ENCODE measurements at regions not wholly inside any gene's neighbourhood (a gene's known extent, or its start where the extent isn't known, plus 50 kb on each side); places are given as distances from the start of the nearest gene placed in this dataset.

GRCh38 chr7:25777969-25778708, 373.9 kb upstream of the NFE2L3 start:
- no peak overlapping the region for H3K4me3 Mint-ChIP-seq (ENCODE audit: unreplicated experiment)
- H3K27ac Mint-ChIP-seq (ENCODE audit: unreplicated experiment), result no peak overlapping the region
- peaks cover 12% of the 10 kb centered on the region for H3K4me1 Mint-ChIP-seq (ENCODE audit: unreplicated experiment)
- no peaks in the 10 kb centered on the region for H3K27me3 Mint-ChIP-seq (ENCODE audit: unreplicated experiment)
- DNase-seq (ENCODE audit: extremely low spot score, unreplicated experiment), result no peak
- no peak for TF ChIP-seq CTCF (IDR thresholded peaks at IDR 0.05)
- H3K9me3 Mint-ChIP-seq (ENCODE audit: unreplicated experiment), result peaks cover 5% of the 10 kb centered on the region
- no peaks in the 10 kb centered on the region for H3K36me3 Mint-ChIP-seq (ENCODE audit: unreplicated experiment)

- H3K4me1 Mint-ChIP-seq (ENCODE audit: unreplicated experiment), result peaks cover 12% of the 10 kb centered on the region
- no peak overlapping the region for H3K4me3 Mint-ChIP-seq (ENCODE audit: unreplicated experiment)
- H3K27me3 Mint-ChIP-seq (ENCODE audit: unreplicated experiment), result no peaks in the 10 kb centered on the region
- H3K27ac Mint-ChIP-seq (ENCODE audit: unreplicated experiment), result no peak overlapping the region
- TF ChIP-seq CTCF (IDR thresholded peaks at IDR 0.05), result no peak
- no peaks in the 10 kb centered on the region for H3K36me3 Mint-ChIP-seq (ENCODE audit: unreplicated experiment)
- peaks cover 5% of the 10 kb centered on the region for H3K9me3 Mint-ChIP-seq (ENCODE audit: unreplicated experiment)
- no peak for DNase-seq (ENCODE audit: extremely low spot score, unreplicated experiment)
Observed at GRCh38 chr7:25779002-25779546, 372.9 kb upstream of the NFE2L3 start.

- Mint-ChIP-seq H3K27ac (ENCODE audit: unreplicated experiment) (no peak overlapping the region), H3K4me3 (ENCODE audit: unreplicated experiment) (no peak overlapping the region), H3K27me3 (ENCODE audit: unreplicated experiment) (no peaks in the 10 kb centered on the region), H3K4me1 (ENCODE audit: unreplicated experiment) (peaks cover 14% of the 10 kb centered on the region), H3K9me3 (ENCODE audit: unreplicated experiment) (peaks cover 5% of the 10 kb centered on the region), H3K36me3 (ENCODE audit: unreplicated experiment) (no peaks in the 10 kb centered on the region)
- TF ChIP-seq CTCF (IDR thresholded peaks at IDR 0.05), result no peak
- no peak for DNase-seq (ENCODE audit: extremely low spot score, unreplicated experiment)
Observed at GRCh38 chr7:25780904-25781303, 371.1 kb upstream of the NFE2L3 start.

- DNase-seq (ENCODE audit: extremely low spot score, unreplicated experiment), result no peak
- Mint-ChIP-seq H3K27ac (ENCODE audit: unreplicated experiment) (no peak overlapping the region), H3K36me3 (ENCODE audit: unreplicated experiment) (no peaks in the 10 kb centered on the region), H3K4me1 (ENCODE audit: unreplicated experiment) (peaks cover 18% of the 10 kb centered on the region), H3K27me3 (ENCODE audit: unreplicated experiment) (no peaks in the 10 kb centered on the region), H3K9me3 (ENCODE audit: unreplicated experiment) (peaks cover 5% of the 10 kb centered on the region), H3K4me3 (ENCODE audit: unreplicated experiment) (no peak overlapping the region)
- no peak for TF ChIP-seq CTCF (IDR thresholded peaks at IDR 0.05)
Observed at GRCh38 chr7:25781704-25782103, 370.3 kb upstream of the NFE2L3 start.

GRCh38 chr7:25786936-25787335, 365.1 kb upstream of the NFE2L3 start:
- Mint-ChIP-seq H3K4me3 (ENCODE audit: unreplicated experiment) (no peak overlapping the region), H3K36me3 (ENCODE audit: unreplicated experiment) (peaks cover 7% of the 10 kb centered on the region), H3K4me1 (ENCODE audit: unreplicated experiment) (peaks cover 42% of the 10 kb centered on the region), H3K9me3 (ENCODE audit: unreplicated experiment) (no peaks in the 10 kb centered on the region), H3K27ac (ENCODE audit: unreplicated experiment) (peak overlapping the region; percentile 84), H3K27me3 (ENCODE audit: unreplicated experiment) (no peaks in the 10 kb centered on the region)
- no peak for TF ChIP-seq CTCF (IDR thresholded peaks at IDR 0.05)
- DNase-seq (ENCODE audit: extremely low spot score, unreplicated experiment), result no peak
